IMR-90 (cell line): ENCODE measurements at regions not wholly inside any gene's neighbourhood (a gene's known extent, or its start where the extent isn't known, plus 50 kb on each side); places are given as distances from the start of the nearest gene placed in this dataset.

Source experiments
- ATAC-seq: fragments of 200-7000 bp; cut with Tn5 transposase; 2 replicates; pipeline ENCODE4 v1.9.1; 2020; ENCODE audit warnings: low read depth, mild to moderate bottlenecking, moderate library complexity
- BruUV-seq: library from RNA; stranded (reverse); fragments of 400-500 nt; replicated peaks from 2 replicates; lab custom pipeline; 2021; lab: Mats Ljungman, UMichigan
- CTCF ChIA-PET: fragments of 300-600 bp; formaldehyde crosslinking; extraction: SDS; loops from one replicate; lab custom pipeline; 2021; ENCODE audit warnings: antibody characterized with exemption; lab: Yijun Ruan, JAX
- POLR2A ChIA-PET: fragments of 300-600 bp; sonication (Branson Sonifier 250); formaldehyde crosslinking; loops from one replicate; lab custom pipeline; 2022; ENCODE audit warnings: antibody characterized with exemption; ENCODE audit not compliant: unreplicated experiment; lab: Charles Lee
- DNase-seq: peaks from one replicate; pipeline ENCODE4 v3.0.0; 2013
- H2AFZ ChIP-seq: replicated peaks from 2 replicates; pipeline ENCODE3; 2013; ENCODE audit warnings: low read length, mild to moderate bottlenecking; ENCODE audit not compliant: poor library complexity
- H2AK5ac ChIP-seq: 2 replicates; pipeline ENCODE4 v1.6.1; 2013; ENCODE audit warnings: low read depth, low read length, inconsistent platforms
- H2AK9ac ChIP-seq: replicated peaks from 2 replicates; pipeline ENCODE3; 2013; ENCODE audit warnings: mild to moderate bottlenecking, low read depth, low read length, moderate library complexity; ENCODE audit not compliant: poor library complexity
- H2BK120ac ChIP-seq: 2 replicates; pipeline ENCODE4 v1.6.1; 2013; ENCODE audit warnings: low read depth, low read length, inconsistent platforms
- H2BK15ac ChIP-seq: 3 replicates; pipeline ENCODE4 v1.6.1; 2013; ENCODE audit warnings: low read depth, low read length, inconsistent platforms
- H2BK20ac ChIP-seq: 2 replicates; pipeline ENCODE4 v1.6.1; 2013; ENCODE audit warnings: low read depth, mild to moderate bottlenecking, inconsistent platforms, low read length, moderate library complexity
- H2BK5ac ChIP-seq: 2 replicates; pipeline ENCODE4 v1.6.1; 2013; ENCODE audit warnings: mild to moderate bottlenecking, low read depth, low read length, inconsistent platforms; ENCODE audit not compliant: poor library complexity, severe bottlenecking
- H3K14ac ChIP-seq: replicated peaks from 2 replicates; pipeline ENCODE4 v1.6.1; 2013; ENCODE audit warnings: low read depth, low read length, inconsistent platforms
- H3K18ac ChIP-seq: 2 replicates; pipeline ENCODE4 v1.6.1; 2013; ENCODE audit warnings: low read depth, low read length, control low read depth
- H3K23ac ChIP-seq: 2 replicates; pipeline ENCODE4 v1.6.1; 2013; ENCODE audit warnings: low read depth, low read length, inconsistent platforms
- H3K27ac ChIP-seq: 2 replicates; pipeline ENCODE4 v1.5.1; 2013; ENCODE audit warnings: mild to moderate bottlenecking, control low read depth, low read length; ENCODE audit not compliant: insufficient read depth
- H3K27me3 ChIP-seq: 2 replicates; pipeline ENCODE4 v1.6.1; 2013; ENCODE audit warnings: low read length; ENCODE audit not compliant: control insufficient read depth, insufficient read depth
- H3K36me3 ChIP-seq: 2 replicates; pipeline ENCODE4 v1.6.1; 2013; ENCODE audit warnings: low read length, mixed read lengths; ENCODE audit not compliant: control insufficient read depth, insufficient read depth
- H3K4ac ChIP-seq: 2 replicates; pipeline ENCODE4 v1.6.1; 2013; ENCODE audit warnings: low read depth, low read length, inconsistent platforms
- H3K4me1 ChIP-seq: 2 replicates; pipeline ENCODE4 v1.6.1; 2013; ENCODE audit warnings: low read length, mixed read lengths; ENCODE audit not compliant: control insufficient read depth, insufficient read depth
- H3K4me2 ChIP-seq: 2 replicates; pipeline ENCODE4 v1.6.1; 2013; ENCODE audit warnings: low read depth, mild to moderate bottlenecking, control low read depth, low read length, moderate library complexity
- H3K4me3 ChIP-seq: 2 replicates; pipeline ENCODE4 v1.5.1; 2013; ENCODE audit warnings: low read depth, mild to moderate bottlenecking, control low read depth, low read length, moderate library complexity; ENCODE audit not compliant: insufficient read depth
- H3K56ac ChIP-seq: 2 replicates; pipeline ENCODE4 v1.6.1; 2013; ENCODE audit warnings: low read length, inconsistent platforms; ENCODE audit not compliant: insufficient read depth; ENCODE audit errors: extremely low read depth
- H3K79me1 ChIP-seq, 2 experiments: 2 replicates each; pipeline ENCODE4 v1.6.1; 2013; ENCODE audit warnings: low read length in 2 of 2, inconsistent platforms in 1 of 2, low read depth in 1 of 2
- H3K9ac ChIP-seq: 2 replicates; pipeline ENCODE4 v1.6.1; 2013; ENCODE audit warnings: low read depth, low read length, control low read depth
- H3K9me1 ChIP-seq: 2 replicates; pipeline ENCODE4 v1.6.1; 2013; ENCODE audit warnings: low read length, inconsistent platforms; ENCODE audit not compliant: insufficient read depth
- H3K9me3 ChIP-seq: 2 replicates; pipeline ENCODE4 v1.6.1; 2013; ENCODE audit warnings: low read length; ENCODE audit not compliant: control insufficient read depth, insufficient read depth
- H4K20me1 ChIP-seq: 2 replicates; pipeline ENCODE4 v1.6.1; 2013; ENCODE audit warnings: low read length, inconsistent platforms; ENCODE audit not compliant: insufficient read depth
- H4K5ac ChIP-seq: 2 replicates; pipeline ENCODE4 v1.6.1; 2013; ENCODE audit warnings: mild to moderate bottlenecking, low read depth, low read length, control low read depth
- H4K8ac ChIP-seq, 2 experiments: 2 replicates each; pipeline ENCODE4 v1.6.1; 2013; ENCODE audit warnings: low read depth in 2 of 2, low read length in 2 of 2, control low read depth in 1 of 2, inconsistent platforms in 1 of 2
- H4K91ac ChIP-seq: 2 replicates; pipeline ENCODE4 v1.6.1; 2013; ENCODE audit warnings: low read depth, low read length, inconsistent platforms; ENCODE audit not compliant: insufficient read depth
- BHLHE40 ChIP-seq: fragments of 150-350 bp; IDR thresholded peaks from 2 replicates; pipeline ENCODE4 v1.6.1; 2016; ENCODE audit warnings: mild to moderate bottlenecking, low read depth, low read length
- CEBPB ChIP-seq: IDR thresholded peaks from 2 replicates; pipeline ENCODE4 v1.6.1; 2012; ENCODE audit warnings: low read depth, low read length, improper control_type of control experiment
- MAFK ChIP-seq: IDR thresholded peaks from 2 replicates; pipeline ENCODE4 v1.6.1; 2012; ENCODE audit warnings: low read depth, low read length, improper control_type of control experiment
- MXI1 ChIP-seq: IDR thresholded peaks from 2 replicates; pipeline ENCODE4 v1.6.1; 2012; ENCODE audit warnings: low read depth, mild to moderate bottlenecking, low read length, moderate library complexity, borderline replicate concordance
- RFX5 ChIP-seq: IDR thresholded peaks from 2 replicates; pipeline ENCODE4 v1.8.0; 2012; ENCODE audit warnings: low read depth, mild to moderate bottlenecking, low read length, moderate library complexity
- SMC3 ChIP-seq: fragments of 150-350 bp; IDR thresholded peaks from 2 replicates; pipeline ENCODE4 v1.6.1; 2016; ENCODE audit warnings: low read depth, mild to moderate bottlenecking, antibody characterized with exemption, low read length, moderate library complexity
- USF2 ChIP-seq: fragments of 150-350 bp; IDR thresholded peaks from 2 replicates; pipeline ENCODE4 v1.6.1; 2017; ENCODE audit warnings: mild to moderate bottlenecking, antibody characterized with exemption, low read length, low read depth
- WGBS, 2 experiments: methylation state at CpG; one replicate each; pipeline versions ENCODE4 v1.1.5 to v1.1.7; 2013; ENCODE audit warnings: missing lambda C conversion rate in 2 of 2; ENCODE audit not compliant: insufficient read length in 1 of 2; ENCODE audit errors: extremely low coverage in 2 of 2; 5-methylcytosine and 5-hydroxymethylcytosine counted together
- dilution Hi-C: fragments of 300-500 bp; cut with HindIII; formaldehyde crosslinking; loops from one replicate; pipeline ENCODE4 v1.14.3; 2018; ENCODE audit warnings: low sequenced_read_pairs; ENCODE audit not compliant: unreplicated experiment
- in situ Hi-C: fragments of 300-500 bp; cut with MboI; formaldehyde crosslinking; loops from 3 replicates; pipeline ENCODE4 v1.14.3; 2019; ENCODE audit warnings: low sequenced_read_pairs, inconsistent platforms, mixed read lengths
- intact Hi-C: fragments of 100-400 bp; cut with micrococcal nuclease; formaldehyde crosslinking; loops from 2 replicates; pipeline ENCODE4 v1.10.0; 2022

DNA sequence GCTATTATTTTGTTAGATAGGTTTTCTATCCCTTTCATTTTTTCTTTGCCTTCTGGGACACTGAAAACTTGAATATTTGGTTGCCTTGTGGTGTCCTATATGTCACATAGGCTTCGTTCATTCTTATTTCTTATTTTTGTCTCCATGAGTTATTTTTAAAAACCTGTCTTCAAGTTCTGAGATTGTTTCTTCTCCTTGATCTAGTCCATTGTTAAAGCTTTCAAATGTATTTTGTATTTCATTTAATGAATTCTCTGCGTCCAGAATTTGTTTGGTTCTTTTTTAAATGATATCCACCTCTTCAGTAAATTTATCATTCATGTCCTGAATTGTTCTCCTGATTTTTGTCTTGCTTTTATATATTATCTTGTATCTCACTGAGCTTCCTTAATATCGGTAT lies 243.2 kb upstream of the BMP2 start:
- intact Hi-C loops = no loop called here
- H4K5ac ChIP-seq = no peak overlapping the region
- H3K27me3 ChIP-seq = no peaks in the 10 kb centered on the region
- H4K8ac ChIP-seq = no peak overlapping the region
- no peak overlapping the region for H3K27ac ChIP-seq
- no peak overlapping the region for H3K4me3 ChIP-seq
- H3K18ac ChIP-seq = no peak overlapping the region
- peaks cover 31% of the 10 kb centered on the region for H3K9me3 ChIP-seq
- dilution Hi-C loops = no loop called here
- peaks cover 3% of the 10 kb centered on the region; the same call in 1 of the 2 replicates for H4K20me1 ChIP-seq
- H3K4ac ChIP-seq = no peak overlapping the region
- H2BK5ac ChIP-seq = no peak overlapping the region
- ChIA-PET POLR2A (no interaction called here), CTCF (no interaction called here)
- no CpG with 5 or more reads among the region's 3 CpGs for WGBS, 2 experiments
- H3K9me1 ChIP-seq = 0 out of 2 replicates have a peak, but pooled peaks cover 3% of the 10 kb centered on the region
- no peak overlapping the region for H2BK15ac ChIP-seq
- no peak overlapping the region for H3K9ac ChIP-seq
- H2BK20ac ChIP-seq = no peak overlapping the region
- no peak overlapping the region for H4K91ac ChIP-seq
- H3K4me1 ChIP-seq = peaks cover 2% of the 10 kb centered on the region; the same call in 1 of the 2 replicates
- H2AK5ac ChIP-seq = no peak overlapping the region
- in situ Hi-C loops = no loop called here
- H3K36me3 ChIP-seq = no peaks in the 10 kb centered on the region
- no peak overlapping the region for H3K14ac ChIP-seq
- no peaks in the 10 kb centered on the region for H3K79me1 ChIP-seq
- no peak overlapping the region for H3K56ac ChIP-seq
- DNase-seq (no peak), ATAC-seq (no peak)
- H2BK120ac ChIP-seq = no peak overlapping the region
- no peak overlapping the region for H2AK9ac ChIP-seq
- BruUV-seq = no TSS peak
- no peak overlapping the region for H2AFZ ChIP-seq
- TF ChIP-seq MXI1 (no peak), RFX5 (no peak), USF2 (no peak), SMC3 (no peak), BHLHE40 (no peak), CEBPB (no peak), MAFK (no peak)
- no peak overlapping the region for H3K23ac ChIP-seq
- H3K4me2 ChIP-seq = no peak overlapping the region
